H9 (cell line): ENCODE measurements at regions not wholly inside any gene's neighbourhood (a gene's known extent, or its start where the extent isn't known, plus 50 kb on each side); places are given as distances from the start of the nearest gene placed in this dataset.

ENCODE experiments used
- DNase-seq: peaks from one replicate; pipeline ENCODE4 v3.0.0-alpha.2; 2017
- H2AFZ ChIP-seq: one replicate; pipeline ENCODE4 v1.6.1; 2013; ENCODE audit warnings: mild to moderate bottlenecking, low read length, control low read depth, moderate library complexity
- H2AK5ac ChIP-seq: 2 replicates; pipeline ENCODE4 v1.6.1; 2013; ENCODE audit warnings: low read length, control low read depth, mixed read lengths; ENCODE audit not compliant: insufficient read length
- H2BK120ac ChIP-seq: one replicate; pipeline ENCODE4 v1.6.1; 2013; ENCODE audit warnings: low read depth, mild to moderate bottlenecking, low read length, control low read depth, inconsistent platforms; ENCODE audit not compliant: poor library complexity, severe bottlenecking
- H2BK12ac ChIP-seq: 2 replicates; pipeline ENCODE4 v1.6.1; 2013; ENCODE audit warnings: low read length, control low read depth, mixed read lengths, low read depth; ENCODE audit not compliant: insufficient read length
- H2BK15ac ChIP-seq: 2 replicates; pipeline ENCODE4 v1.6.1; 2013; ENCODE audit warnings: low read depth, low read length, control low read depth
- H2BK20ac ChIP-seq: one replicate; pipeline ENCODE4 v1.6.1; 2013; ENCODE audit warnings: low read depth, mild to moderate bottlenecking, low read length, control low read depth, inconsistent platforms; ENCODE audit not compliant: poor library complexity, severe bottlenecking
- H2BK5ac ChIP-seq: 2 replicates; pipeline ENCODE4 v1.6.1; 2013; ENCODE audit warnings: low read length, control low read depth, mixed read lengths; ENCODE audit not compliant: insufficient read length
- H3K14ac ChIP-seq: 2 replicates; pipeline ENCODE4 v1.6.1; 2013; ENCODE audit warnings: low read length, control low read depth; ENCODE audit not compliant: insufficient read depth
- H3K18ac ChIP-seq: 2 replicates; pipeline ENCODE4 v1.6.1; 2013; ENCODE audit warnings: low read depth, mild to moderate bottlenecking, mixed read lengths, low read length, control low read depth; ENCODE audit not compliant: insufficient read length
- H3K23ac ChIP-seq: 2 replicates; pipeline ENCODE4 v1.6.1; 2013; ENCODE audit warnings: low read length, control low read depth, mixed read lengths, low read depth; ENCODE audit not compliant: insufficient read length
- H3K23me2 ChIP-seq: 2 replicates; pipeline ENCODE4 v1.6.1; 2013; ENCODE audit warnings: low read depth, mild to moderate bottlenecking, mixed read lengths, low read length, control low read depth; ENCODE audit not compliant: insufficient read length, poor library complexity, severe bottlenecking
- H3K27ac ChIP-seq: 2 replicates; pipeline ENCODE4 v1.5.1; 2013; ENCODE audit warnings: low read length, control low read depth, mixed read lengths, low read depth; ENCODE audit not compliant: insufficient read length
- H3K27me3 ChIP-seq: 2 replicates; pipeline ENCODE4 v1.6.1; 2013; ENCODE audit warnings: low read length, control low read depth, inconsistent platforms; ENCODE audit not compliant: insufficient read depth
- H3K4ac ChIP-seq: 2 replicates; pipeline ENCODE4 v1.6.1; 2013; ENCODE audit warnings: low read depth, mild to moderate bottlenecking, control low read depth, inconsistent platforms, low read length, moderate library complexity
- H3K4me1 ChIP-seq: 2 replicates; pipeline ENCODE4 v1.6.1; 2013; ENCODE audit warnings: low read length, control low read depth, inconsistent platforms; ENCODE audit not compliant: insufficient read depth
- H3K4me2 ChIP-seq: 2 replicates; pipeline ENCODE4 v1.6.1; 2013; ENCODE audit warnings: low read length, control low read depth, mixed read lengths; ENCODE audit not compliant: insufficient read length, insufficient read depth
- H3K56ac ChIP-seq: 2 replicates; pipeline ENCODE4 v1.6.1; 2013; ENCODE audit warnings: low read depth, mild to moderate bottlenecking, mixed read lengths, low read length, control low read depth; ENCODE audit not compliant: insufficient read length
- H3K79me1 ChIP-seq: 2 replicates; pipeline ENCODE4 v1.6.1; 2013; ENCODE audit warnings: low read depth, mild to moderate bottlenecking, moderate library complexity, low read length, control low read depth, inconsistent platforms; ENCODE audit not compliant: insufficient read depth, poor library complexity, severe bottlenecking
- H3K79me2 ChIP-seq: 2 replicates; pipeline ENCODE4 v1.6.1; 2013; ENCODE audit warnings: low read length, control low read depth, inconsistent platforms; ENCODE audit not compliant: insufficient read depth
- H3K9ac ChIP-seq: 2 replicates; pipeline ENCODE4 v1.6.1; 2013; ENCODE audit warnings: low read length, control low read depth, mixed read lengths; ENCODE audit not compliant: insufficient read length; ENCODE audit errors: extremely low read depth
- H3K9me3 ChIP-seq: one replicate; pipeline ENCODE4 v1.6.1; 2013; ENCODE audit warnings: low read depth, low read length, inconsistent platforms; ENCODE audit not compliant: control insufficient read depth
- H3T11ph ChIP-seq: one replicate; pipeline ENCODE4 v1.6.1; 2013; ENCODE audit warnings: mild to moderate bottlenecking, low read length, control low read depth, inconsistent platforms
- H4K20me1 ChIP-seq: one replicate; pipeline ENCODE4 v1.6.1; 2013; ENCODE audit not compliant: control insufficient read depth, insufficient read length, insufficient read depth
- H4K5ac ChIP-seq: 2 replicates; pipeline ENCODE4 v1.6.1; 2013; ENCODE audit warnings: low read depth, mild to moderate bottlenecking, mixed read lengths, low read length, control low read depth; ENCODE audit not compliant: insufficient read length
- H4K8ac ChIP-seq: replicated peaks from 2 replicates; pipeline ENCODE4 v1.6.1; 2013; ENCODE audit warnings: low read length, control low read depth, mixed read lengths, low read depth; ENCODE audit not compliant: insufficient read length
- H4K91ac ChIP-seq: 2 replicates; pipeline ENCODE4 v1.6.1; 2013; ENCODE audit warnings: low read depth, mild to moderate bottlenecking, moderate library complexity, mixed read lengths, low read length, control low read depth; ENCODE audit not compliant: insufficient read length
- H3K27ac Mint-ChIP-seq, 3 experiments: 2 replicates in 2 of 3; 3 replicates in 1 of 3; pipeline ENCODE4 v1.8.0; 2020 to 2021; ENCODE audit warnings: mixed read lengths in 3 of 3, mild to moderate bottlenecking in 1 of 3, moderate library complexity in 1 of 3
- H3K27me3 Mint-ChIP-seq: 2 replicates; pipeline ENCODE4 v1.8.0; 2021; ENCODE audit warnings: low read depth, mild to moderate bottlenecking, moderate library complexity, mixed read lengths
- H3K36me3 Mint-ChIP-seq, 3 experiments: 2 replicates in 2 of 3; 3 replicates in 1 of 3; pipeline ENCODE4 v1.8.0; 2020 to 2021; ENCODE audit warnings: low read depth in 3 of 3, mixed read lengths in 3 of 3; ENCODE audit not compliant: insufficient read depth in 1 of 3
- H3K4me1 Mint-ChIP-seq, 2 experiments: 2 replicates each; pipeline ENCODE4 v1.8.0; 2020; ENCODE audit warnings: mixed read lengths in 2 of 2
- H3K4me3 Mint-ChIP-seq, 2 experiments: 2 replicates in 1 of 2; 3 replicates in 1 of 2; pipeline ENCODE4 v1.8.0; 2020 to 2021; ENCODE audit warnings: mild to moderate bottlenecking in 2 of 2, mixed read lengths in 2 of 2, moderate library complexity in 1 of 2
- H3K9me3 Mint-ChIP-seq, 2 experiments: 2 replicates in 1 of 2; 3 replicates in 1 of 2; pipeline ENCODE4 v1.8.0; 2020; ENCODE audit warnings: mild to moderate bottlenecking in 2 of 2, mixed read lengths in 2 of 2, moderate library complexity in 1 of 2
- WGBS: extraction: QIAGEN DNeasy Blood & Tissue Kit; methylation state at CpG from one replicate; pipeline ENCODE4 v1.1.7; 2013; ENCODE audit warnings: missing lambda C conversion rate, low lambda C conversion rate, mixed read lengths; ENCODE audit not compliant: insufficient read length; ENCODE audit errors: extremely low coverage; 5-methylcytosine and 5-hydroxymethylcytosine counted together
- TF ChIP-seq, protein P1 (sequence below): fragments of 200-600 bp; sonication (generic); conservative IDR thresholded peaks from 3 replicates; pipeline ENCODE4 v1.8.0; 2021; ENCODE audit warnings: antibody characterized with exemption, mild to moderate bottlenecking

- Histone ChIP-seq H2AK5ac (no peak overlapping the region), H4K91ac (no peak overlapping the region), H3T11ph (no peak overlapping the region), H3K79me2 (no peaks in the 10 kb centered on the region), H2BK120ac (no peak overlapping the region), H4K20me1 (no peaks in the 10 kb centered on the region), H3K18ac (no peak overlapping the region), H3K4ac (no peak overlapping the region), H3K79me1 (no peaks in the 10 kb centered on the region), H3K23me2 (no peaks in the 10 kb centered on the region), H3K9ac (no peak overlapping the region), H3K23ac (no peak overlapping the region), H2BK5ac (no peak overlapping the region), H2AFZ (no peak overlapping the region), H2BK15ac (no peak overlapping the region), H3K27ac (no peak overlapping the region), H3K14ac (no peak overlapping the region), H4K8ac (no peak overlapping the region), H3K9me3 (no peaks in the 10 kb centered on the region), H4K5ac (no peak overlapping the region), H3K4me2 (no peak overlapping the region), H3K4me1 (no peaks in the 10 kb centered on the region), H3K56ac (no peak overlapping the region), H2BK20ac (no peak overlapping the region), H3K27me3 (no peaks in the 10 kb centered on the region), H2BK12ac (no peak overlapping the region)
- no CpG with 5 or more reads among the region's 3 CpGs for WGBS
- Mint-ChIP-seq H3K4me3 (no peak overlapping the region), H3K27ac (no peak overlapping the region), H3K27me3 (no peaks in the 10 kb centered on the region), H3K4me1 (no peaks in the 10 kb centered on the region), H3K36me3 (no peaks in the 10 kb centered on the region), H3K9me3 (no peaks in the 10 kb centered on the region)
- TF ChIP-seq, protein P1, sequence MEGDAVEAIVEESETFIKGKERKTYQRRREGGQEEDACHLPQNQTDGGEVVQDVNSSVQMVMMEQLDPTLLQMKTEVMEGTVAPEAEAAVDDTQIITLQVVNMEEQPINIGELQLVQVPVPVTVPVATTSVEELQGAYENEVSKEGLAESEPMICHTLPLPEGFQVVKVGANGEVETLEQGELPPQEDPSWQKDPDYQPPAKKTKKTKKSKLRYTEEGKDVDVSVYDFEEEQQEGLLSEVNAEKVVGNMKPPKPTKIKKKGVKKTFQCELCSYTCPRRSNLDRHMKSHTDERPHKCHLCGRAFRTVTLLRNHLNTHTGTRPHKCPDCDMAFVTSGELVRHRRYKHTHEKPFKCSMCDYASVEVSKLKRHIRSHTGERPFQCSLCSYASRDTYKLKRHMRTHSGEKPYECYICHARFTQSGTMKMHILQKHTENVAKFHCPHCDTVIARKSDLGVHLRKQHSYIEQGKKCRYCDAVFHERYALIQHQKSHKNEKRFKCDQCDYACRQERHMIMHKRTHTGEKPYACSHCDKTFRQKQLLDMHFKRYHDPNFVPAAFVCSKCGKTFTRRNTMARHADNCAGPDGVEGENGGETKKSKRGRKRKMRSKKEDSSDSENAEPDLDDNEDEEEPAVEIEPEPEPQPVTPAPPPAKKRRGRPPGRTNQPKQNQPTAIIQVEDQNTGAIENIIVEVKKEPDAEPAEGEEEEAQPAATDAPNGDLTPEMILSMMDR = no peak
- DNase-seq = no peak
Observed at GRCh38 chr2:21234001-21234400, 110.2 kb downstream of the TDRD15 start.
